Mucosa of rectum (tissue), 2 donors: ENCODE measurements at regions not wholly inside any gene's neighbourhood (a gene's known extent, or its start where the extent isn't known, plus 50 kb on each side); places are given as distances from the start of the nearest gene placed in this dataset.
A peak's percentile ranks its signal among the peaks of the same experiment; 100 is the strongest.
"Not testable (repeated sequence)": the region's sequence is repeated elsewhere in the genome, so short reads cannot be mapped to it uniquely, and the experiment has no call there.

ENCODE experiments used
- H3K27ac ChIP-seq, 2 donors: one replicate each; pipeline ENCODE4 v1.7.0; 2013; ENCODE audit warnings: inconsistent platforms in 2 of 2, low read depth in 2 of 2, low read length in 2 of 2
- H3K27me3 ChIP-seq, 2 donors: one replicate each; pipeline ENCODE4 v1.7.0; 2013; ENCODE audit warnings: low read length in 2 of 2; ENCODE audit not compliant: control insufficient read depth in 2 of 2, insufficient read depth in 2 of 2
- H3K36me3 ChIP-seq, 2 donors: one replicate each; pipeline ENCODE4 v1.7.0; 2013; ENCODE audit warnings: low read length in 2 of 2; ENCODE audit not compliant: control insufficient read depth in 2 of 2, insufficient read depth in 2 of 2
- H3K4me1 ChIP-seq, 2 donors: one replicate each; pipeline ENCODE4 v1.7.0; 2013; ENCODE audit warnings: low read length in 2 of 2, mild to moderate bottlenecking in 1 of 2; ENCODE audit not compliant: control insufficient read depth in 2 of 2, insufficient read depth in 2 of 2
- H3K4me3 ChIP-seq, 2 donors: one replicate each; pipeline ENCODE4 v1.7.0; 2013; ENCODE audit warnings: low read length in 2 of 2
- H3K9ac ChIP-seq, 2 donors: one replicate each; pipeline ENCODE4 v1.7.0; 2013; ENCODE audit warnings: low read length in 2 of 2, low read depth in 1 of 2, mild to moderate bottlenecking in 1 of 2
- H3K9me3 ChIP-seq, 2 donors: one replicate each; pipeline ENCODE4 v1.7.0; 2013; ENCODE audit warnings: low read length in 2 of 2; ENCODE audit not compliant: control insufficient read depth in 2 of 2
- donor health status: healthy.
- donor health status: Normal muscosa, but diverticular disease.

DNA sequence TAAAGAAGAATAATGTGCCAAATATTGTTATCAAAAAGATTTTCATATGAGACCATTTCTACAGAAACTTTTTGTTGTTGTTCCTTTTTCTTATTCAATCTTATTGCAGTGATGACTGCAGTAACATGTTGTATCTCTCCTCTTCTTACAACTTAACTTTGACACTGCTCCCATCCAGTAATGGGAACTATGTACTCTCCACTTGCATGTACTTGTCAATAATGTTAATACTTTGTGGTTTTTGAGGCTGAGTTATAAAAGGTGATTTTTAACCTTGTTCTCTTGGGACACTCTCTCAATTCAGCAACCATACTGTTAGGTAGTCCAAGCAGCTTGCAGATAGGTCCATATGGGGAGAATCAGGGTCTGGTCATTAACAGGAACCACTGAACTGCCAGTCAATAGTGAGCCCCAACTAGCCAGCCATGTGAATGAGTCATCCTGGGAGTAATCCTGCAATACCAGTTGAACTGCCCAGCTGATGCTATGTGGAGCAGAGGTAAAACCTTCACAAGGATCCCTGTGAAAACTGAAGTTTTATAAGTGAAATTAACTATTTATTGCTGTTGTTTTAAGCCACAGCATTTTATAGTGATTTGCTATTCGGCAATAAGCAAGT is 199.6 kb upstream of the DAB2 start:
- H3K4me1 ChIP-seq = peaks cover 0 to 12% of the 10 kb centered on the region in 2 donors
- peak overlapping the region in 1 of 2 donors; percentile 14 for H3K9ac ChIP-seq
- H3K27me3 ChIP-seq = no peaks in the 10 kb centered on the region
- no peaks in the 10 kb centered on the region for H3K36me3 ChIP-seq
- peaks cover 0 to 4% of the 10 kb centered on the region in 2 donors for H3K9me3 ChIP-seq
- H3K27ac ChIP-seq = peak overlapping the region; percentile 83 to 89
- H3K4me3 ChIP-seq = no peak overlapping the region

- peaks cover 0 to 12% of the 10 kb centered on the region in 2 donors for H3K4me1 ChIP-seq
- no peak overlapping the region for H3K27ac ChIP-seq
- no peak overlapping the region for H3K4me3 ChIP-seq
- no peak overlapping the region for H3K9ac ChIP-seq
- H3K36me3 ChIP-seq = no peaks in the 10 kb centered on the region
- H3K27me3 ChIP-seq = no peaks in the 10 kb centered on the region
- H3K9me3 ChIP-seq = peaks cover 0 to 4% of the 10 kb centered on the region in 2 donors
These were observed 198.6 kb upstream of the DAB2 start for GRCh38 chr5:39623291-39623865.

DNA sequence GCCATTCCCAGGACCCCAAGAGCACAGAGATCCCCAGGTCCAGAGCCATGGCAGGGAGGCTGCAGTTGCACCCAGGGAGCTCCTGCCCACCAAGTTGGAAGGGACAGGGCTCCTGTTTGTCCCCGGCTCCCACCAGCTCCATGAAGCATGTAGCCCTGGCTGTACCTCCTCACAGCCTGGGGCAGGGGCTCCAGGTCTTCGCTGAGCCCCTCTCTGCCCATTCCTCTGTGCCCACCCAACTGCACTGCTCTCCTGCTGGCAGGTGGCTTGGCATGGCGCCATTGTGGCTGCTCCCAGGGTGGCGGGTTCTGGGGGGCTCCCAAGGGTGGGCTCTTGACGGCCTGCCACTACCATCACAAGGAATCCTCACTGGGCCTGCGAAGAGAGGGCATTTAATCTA is 197.5 kb upstream of the DAB2 start:
- Histone ChIP-seq H3K4me3 (no peak overlapping the region), H3K9ac (no peak overlapping the region)

GRCh38 chr5:39619168-39619818 is 194.5 kb upstream of the DAB2 start:
- Histone ChIP-seq H3K9me3 (no peaks in the 10 kb centered on the region), H3K36me3 (no peaks in the 10 kb centered on the region), H3K9ac (no peak overlapping the region), H3K4me3 (no peak overlapping the region), H3K27me3 (no peaks in the 10 kb centered on the region), H3K27ac (no peak overlapping the region), H3K4me1 (peaks cover 0 to 17% of the 10 kb centered on the region in 2 donors)

More for the DNA sequence above, 197.5 kb upstream of the DAB2 start:
- Histone ChIP-seq H3K27me3 (no peaks in the 10 kb centered on the region), H3K4me1 (peaks cover 0 to 12% of the 10 kb centered on the region in 2 donors), H3K36me3 (no peaks in the 10 kb centered on the region), H3K27ac (no peak overlapping the region), H3K9me3 (peaks cover 0 to 4% of the 10 kb centered on the region in 2 donors)

- Histone ChIP-seq H3K27me3 (no peaks in the 10 kb centered on the region), H3K9me3 (no peaks in the 10 kb centered on the region), H3K27ac (no peak overlapping the region)
These were observed 193.6 kb upstream of the DAB2 start for GRCh38 chr5:39618391-39618790.

GRCh38 chr5:39616131-39616530 is 191.4 kb upstream of the DAB2 start:
- Histone ChIP-seq H3K9me3 (no peaks in the 10 kb centered on the region), H3K9ac (no peak overlapping the region), H3K27ac (peak overlapping the region; percentile 72 to 83), H3K4me1 (peaks cover 0 to 17% of the 10 kb centered on the region in 2 donors), H3K27me3 (no peaks in the 10 kb centered on the region), H3K4me3 (no peak overlapping the region), H3K36me3 (no peaks in the 10 kb centered on the region)

More at GRCh38 chr5:39618391-39618790, 193.6 kb upstream of the DAB2 start:
- Histone ChIP-seq H3K4me1 (peaks cover 0 to 14% of the 10 kb centered on the region in 2 donors), H3K4me3 (no peak overlapping the region), H3K9ac (no peak overlapping the region), H3K36me3 (no peaks in the 10 kb centered on the region)

DNA sequence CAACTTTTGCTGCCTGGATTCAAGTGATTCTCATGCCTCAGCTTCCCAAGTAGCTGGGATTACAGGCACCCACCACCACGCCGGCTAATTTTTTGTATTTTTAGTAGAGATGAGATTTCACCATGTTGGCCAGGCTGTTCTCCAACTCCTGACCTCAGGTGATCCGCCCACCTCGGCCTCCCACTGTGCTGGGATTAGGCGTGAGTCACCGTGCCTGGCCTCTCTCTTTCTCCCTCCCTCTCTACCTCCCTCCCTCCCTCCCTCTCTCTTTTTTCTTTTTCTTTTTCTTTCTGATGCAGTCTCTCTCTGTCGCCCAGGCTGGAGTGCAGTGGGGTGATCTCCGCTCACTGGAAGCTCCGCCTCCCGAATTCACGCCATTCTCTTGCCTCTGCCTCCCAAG is 186.3 kb upstream of the DAB2 start:
- H3K27me3 ChIP-seq, H3K4me1 ChIP-seq, H3K4me3 ChIP-seq, H3K9ac ChIP-seq, H3K27ac ChIP-seq, H3K9me3 ChIP-seq, H3K36me3 ChIP-seq: not testable (repeated sequence)

GRCh38 chr5:39608024-39608423 is 183.2 kb upstream of the DAB2 start:
- Histone ChIP-seq H3K9me3 (no peaks in the 10 kb centered on the region), H3K36me3 (no peaks in the 10 kb centered on the region), H3K4me1 (peaks cover 0 to 2% of the 10 kb centered on the region in 2 donors), H3K27me3 (no peaks in the 10 kb centered on the region), H3K9ac (no peak overlapping the region), H3K27ac (no peak overlapping the region), H3K4me3 (no peak overlapping the region)

DNA sequence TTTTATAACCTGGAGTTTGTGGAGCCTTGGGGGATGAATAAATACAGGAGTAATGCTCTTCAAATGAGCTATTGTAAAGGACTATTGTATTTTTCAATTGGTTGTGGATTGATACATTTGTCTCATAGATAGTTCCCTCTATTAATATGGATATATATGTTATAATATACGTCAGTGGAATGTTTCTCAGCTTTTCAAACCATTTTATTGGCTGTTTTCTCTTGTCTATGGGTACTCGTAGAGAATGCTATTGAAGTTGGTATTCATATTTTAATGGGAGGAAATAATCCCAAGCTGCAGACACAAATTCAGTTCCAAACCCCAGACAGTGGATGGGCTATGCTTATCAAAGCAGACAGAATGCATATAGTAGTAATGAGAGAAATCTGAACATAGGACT is 181.8 kb upstream of the DAB2 start:
- H3K27ac ChIP-seq = no peak overlapping the region

More for the DNA sequence above, 181.8 kb upstream of the DAB2 start:
- H3K36me3 ChIP-seq = no peaks in the 10 kb centered on the region
- no peak overlapping the region for H3K4me3 ChIP-seq
- H3K27me3 ChIP-seq = no peaks in the 10 kb centered on the region
- no peaks in the 10 kb centered on the region for H3K9me3 ChIP-seq
- no peaks in the 10 kb centered on the region for H3K4me1 ChIP-seq
- no peak overlapping the region for H3K9ac ChIP-seq
